ENCODE measurements at regions not wholly inside any gene's neighbourhood (a gene's known extent, or its start where the extent isn't known, plus 50 kb on each side); places are given as distances from the start of the nearest gene placed in this dataset.
"Not testable (repeated sequence)": the region's sequence is repeated elsewhere in the genome, so short reads cannot be mapped to it uniquely, and the experiment has no call there.

GRCh38 chr2:89786642-89787041 is 1095.2 kb downstream of the RPIA start:
- not testable (repeated sequence) for TF ChIP-seq CTCF, POLR2A, EP300 (IDR thresholded peaks at IDR 0.05)

All from tibial nerve (tissue), 4 donors.